ENCODE measurements at regions not wholly inside any gene's neighbourhood (a gene's known extent, or its start where the extent isn't known, plus 50 kb on each side); places are given as distances from the start of the nearest gene placed in this dataset.
A peak's percentile ranks its signal among the peaks of the same experiment; 100 is the strongest.
"Not testable (repeated sequence)": the region's sequence is repeated elsewhere in the genome, so short reads cannot be mapped to it uniquely, and the experiment has no call there.

- peaks cover 33 to 64% of the 10 kb centered on the region in 2 donors for H3K36me3 ChIP-seq (replicated peaks in 1 of 2; ENCODE audit: control insufficient read depth in 1 of 2, insufficient read depth in 2 of 2, low read length in 2 of 2)
Observed at GRCh38 chr19:7400815-7401214, 52.1 kb downstream of the ARHGEF18 start.

GRCh38 chr19:7401694-7402093 lies 53.0 kb downstream of the ARHGEF18 start:
- TF ChIP-seq, protein P1, sequence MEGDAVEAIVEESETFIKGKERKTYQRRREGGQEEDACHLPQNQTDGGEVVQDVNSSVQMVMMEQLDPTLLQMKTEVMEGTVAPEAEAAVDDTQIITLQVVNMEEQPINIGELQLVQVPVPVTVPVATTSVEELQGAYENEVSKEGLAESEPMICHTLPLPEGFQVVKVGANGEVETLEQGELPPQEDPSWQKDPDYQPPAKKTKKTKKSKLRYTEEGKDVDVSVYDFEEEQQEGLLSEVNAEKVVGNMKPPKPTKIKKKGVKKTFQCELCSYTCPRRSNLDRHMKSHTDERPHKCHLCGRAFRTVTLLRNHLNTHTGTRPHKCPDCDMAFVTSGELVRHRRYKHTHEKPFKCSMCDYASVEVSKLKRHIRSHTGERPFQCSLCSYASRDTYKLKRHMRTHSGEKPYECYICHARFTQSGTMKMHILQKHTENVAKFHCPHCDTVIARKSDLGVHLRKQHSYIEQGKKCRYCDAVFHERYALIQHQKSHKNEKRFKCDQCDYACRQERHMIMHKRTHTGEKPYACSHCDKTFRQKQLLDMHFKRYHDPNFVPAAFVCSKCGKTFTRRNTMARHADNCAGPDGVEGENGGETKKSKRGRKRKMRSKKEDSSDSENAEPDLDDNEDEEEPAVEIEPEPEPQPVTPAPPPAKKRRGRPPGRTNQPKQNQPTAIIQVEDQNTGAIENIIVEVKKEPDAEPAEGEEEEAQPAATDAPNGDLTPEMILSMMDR (IDR thresholded peaks at IDR 0.05), result no peak
- Histone ChIP-seq H3K9ac (ENCODE audit: insufficient read depth, low read length, poor library complexity, severe bottlenecking) (no peak overlapping the region), H4K20me1 (ENCODE audit: insufficient read depth, low read length) (peaks cover 98% of the 10 kb centered on the region), H3K9me3 (replicated peaks in 1 of 2; ENCODE audit: control insufficient read depth in 1 of 2, insufficient read depth in 1 of 2, low read length in 2 of 2) (no peaks in the 10 kb centered on the region), H2AFZ (ENCODE audit: insufficient read depth, low read depth, low read length, poor library complexity, severe bottlenecking) (no peak overlapping the region), H3K27me3 (ENCODE audit: control insufficient read depth in 2 of 2, insufficient read depth in 2 of 2, low read length in 2 of 2) (no peaks in the 10 kb centered on the region), H3K79me2 (ENCODE audit: insufficient read depth, low read length) (peaks cover 99% of the 10 kb centered on the region), H3K36me3 (replicated peaks in 1 of 2; ENCODE audit: control insufficient read depth in 1 of 2, insufficient read depth in 2 of 2, low read length in 2 of 2) (peaks cover 36 to 73% of the 10 kb centered on the region in 2 donors), H3K4me2 (replicated peaks; ENCODE audit: extremely low read depth, low read length, poor library complexity, severe bottlenecking) (no peak overlapping the region), H3K4me1 (ENCODE audit: control insufficient read depth in 1 of 2, insufficient read depth in 2 of 2, low read length in 2 of 2) (peaks cover 16 to 18% of the 10 kb centered on the region in 2 donors), H3K27ac (ENCODE audit: low read depth in 1 of 2, low read length in 2 of 2) (no peak overlapping the region), H3K4me3 (replicated peaks in 1 of 3; ENCODE audit: low read depth in 2 of 3, low read length in 3 of 3) (no peak overlapping the region)
- peak overlapping the region in 1 of 7 donors; percentile 26 for H3K27ac Mint-ChIP-seq
- H3K4me3 Mint-ChIP-seq, result no peak overlapping the region
- H3K36me3 Mint-ChIP-seq, result peaks cover 37 to 71% of the 10 kb centered on the region in 2 donors
- no peaks in the 10 kb centered on the region for H3K9me3 Mint-ChIP-seq
- peaks cover 15% of the 10 kb centered on the region for H3K4me1 Mint-ChIP-seq
- intact Hi-C loops (cut with micrococcal nuclease), result no loop called here
- DNase-seq, result no peak
- 100% methylated on average over 2 of the region's 3 CpGs for WGBS (ENCODE audit: insufficient coverage)
- H3K27me3 Mint-ChIP-seq (ENCODE audit: low read depth in 3 of 3), result no peaks in the 10 kb centered on the region

More at GRCh38 chr19:7400815-7401214, 52.1 kb downstream of the ARHGEF18 start:
- H3K4me3 Mint-ChIP-seq, result no peak overlapping the region
- H3K27ac Mint-ChIP-seq, result no peak overlapping the region
- intact Hi-C loops (cut with micrococcal nuclease), result no loop called here
- 100% methylated on average over 4 of the region's 5 CpGs for WGBS (ENCODE audit: insufficient coverage)
- Histone ChIP-seq H3K4me2 (replicated peaks; ENCODE audit: extremely low read depth, low read length, poor library complexity, severe bottlenecking) (no peak overlapping the region), H2AFZ (ENCODE audit: insufficient read depth, low read depth, low read length, poor library complexity, severe bottlenecking) (no peak overlapping the region), H3K4me3 (replicated peaks in 1 of 3; ENCODE audit: low read depth in 2 of 3, low read length in 3 of 3) (no peak overlapping the region), H3K4me1 (ENCODE audit: control insufficient read depth in 1 of 2, insufficient read depth in 2 of 2, low read length in 2 of 2) (peaks cover 20 to 22% of the 10 kb centered on the region in 2 donors), H3K9ac (ENCODE audit: insufficient read depth, low read length, poor library complexity, severe bottlenecking) (no peak overlapping the region), H3K27me3 (ENCODE audit: control insufficient read depth in 2 of 2, insufficient read depth in 2 of 2, low read length in 2 of 2) (no peaks in the 10 kb centered on the region), H4K20me1 (ENCODE audit: insufficient read depth, low read length) (peaks cover 98% of the 10 kb centered on the region), H3K9me3 (replicated peaks in 1 of 2; ENCODE audit: control insufficient read depth in 1 of 2, insufficient read depth in 1 of 2, low read length in 2 of 2) (no peaks in the 10 kb centered on the region), H3K27ac (ENCODE audit: low read depth in 1 of 2, low read length in 2 of 2) (no peak overlapping the region), H3K79me2 (ENCODE audit: insufficient read depth, low read length) (peaks cover 99% of the 10 kb centered on the region)
- no peak for DNase-seq
- TF ChIP-seq, protein P1 (IDR thresholded peaks at IDR 0.05), result no peak
- no peaks in the 10 kb centered on the region for H3K9me3 Mint-ChIP-seq
- H3K4me1 Mint-ChIP-seq, result peaks cover 22% of the 10 kb centered on the region
- H3K36me3 Mint-ChIP-seq, result peaks cover 38 to 65% of the 10 kb centered on the region in 2 donors
- no peaks in the 10 kb centered on the region for H3K27me3 Mint-ChIP-seq (ENCODE audit: low read depth in 3 of 3)

- H3K27me3 ChIP-seq (ENCODE audit: control insufficient read depth in 2 of 2, insufficient read depth in 2 of 2, low read length in 2 of 2); H3K9me3 Mint-ChIP-seq; H3K4me1 ChIP-seq (ENCODE audit: control insufficient read depth in 1 of 2, insufficient read depth in 2 of 2, low read length in 2 of 2); H3K4me3 ChIP-seq (replicated peaks in 1 of 3; ENCODE audit: low read depth in 2 of 3, low read length in 3 of 3); H3K9ac ChIP-seq (ENCODE audit: insufficient read depth, low read length, poor library complexity, severe bottlenecking); H3K4me2 ChIP-seq (replicated peaks; ENCODE audit: extremely low read depth, low read length, poor library complexity, severe bottlenecking); DNase-seq; intact Hi-C loops (cut with micrococcal nuclease); H3K27me3 Mint-ChIP-seq (ENCODE audit: low read depth in 3 of 3); H3K4me3 Mint-ChIP-seq; H3K27ac ChIP-seq (ENCODE audit: low read depth in 1 of 2, low read length in 2 of 2); H3K4me1 Mint-ChIP-seq; H2AFZ ChIP-seq (ENCODE audit: insufficient read depth, low read depth, low read length, poor library complexity, severe bottlenecking); H3K9me3 ChIP-seq (replicated peaks in 1 of 2; ENCODE audit: control insufficient read depth in 1 of 2, insufficient read depth in 1 of 2, low read length in 2 of 2): not testable (repeated sequence)
- Histone ChIP-seq H3K79me2 (ENCODE audit: insufficient read depth, low read length) (peaks cover 97% of the 10 kb centered on the region), H3K36me3 (replicated peaks in 1 of 2; ENCODE audit: control insufficient read depth in 1 of 2, insufficient read depth in 2 of 2, low read length in 2 of 2) (peaks cover 35 to 76% of the 10 kb centered on the region in 2 donors), H4K20me1 (ENCODE audit: insufficient read depth, low read length) (peaks cover 98% of the 10 kb centered on the region)
- Mint-ChIP-seq H3K27ac (peak overlapping the region in 3 of 7 donors; percentile 1 to 69 (median 33)), H3K36me3 (peaks cover 38 to 71% of the 10 kb centered on the region in 2 donors)
- no CpG with 5 or more reads among the region's 5 CpGs for WGBS (ENCODE audit: insufficient coverage)
Observed at GRCh38 chr19:7405482-7405881, 56.7 kb downstream of the ARHGEF18 start.

Data from CD14-positive monocyte (primary cell).